OCI-LY1 (cell line): ENCODE measurements at regions not wholly inside any gene's neighbourhood (a gene's known extent, or its start where the extent isn't known, plus 50 kb on each side); places are given as distances from the start of the nearest gene placed in this dataset.

Experiments
- EZH2 ChIP-seq: fragments of 200-600 bp; sonication (generic), shearing (Covaris generic); IDR thresholded peaks from 2 replicates; pipeline ENCODE4 v1.8.0; 2017; ENCODE audit warnings: borderline replicate concordance, mixed run types, mild to moderate bottlenecking, antibody characterized with exemption, low read length, moderate library complexity, mixed read lengths
- TF ChIP-seq, protein P1 (sequence below): fragments of 200-600 bp; sonication (generic), shearing (Covaris generic); IDR thresholded peaks from 2 replicates; pipeline ENCODE4 v1.5.1; 2017; ENCODE audit warnings: mild to moderate bottlenecking, antibody characterized with exemption, low read length, moderate library complexity, mixed read lengths

DNA sequence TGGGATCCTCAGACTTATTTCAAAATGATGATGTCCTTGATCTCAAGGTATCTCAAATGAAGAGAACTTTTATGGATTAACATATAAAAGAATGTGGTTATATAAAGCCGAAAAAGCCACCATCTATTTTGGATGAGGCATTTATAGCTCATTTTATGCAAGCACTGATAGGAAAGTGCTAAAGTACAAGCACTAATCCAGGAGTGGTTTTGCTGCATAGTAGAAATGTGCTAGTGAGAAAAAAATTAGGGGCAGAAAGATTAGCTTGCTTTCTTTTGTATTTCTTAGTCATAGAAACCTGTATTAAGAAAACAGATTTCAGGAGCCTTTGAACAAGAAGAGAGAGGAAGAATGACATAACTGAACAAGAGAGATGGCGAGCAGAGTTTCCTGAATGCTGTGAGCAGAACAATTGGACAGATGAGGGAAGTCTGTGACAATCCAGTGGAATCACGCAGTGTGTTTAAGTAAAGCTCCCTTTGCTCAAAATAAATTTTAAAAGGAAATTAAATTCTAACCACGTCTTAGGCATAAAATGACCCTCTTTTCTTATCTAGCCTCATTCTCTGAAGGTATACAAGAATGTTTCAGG is 238.2 kb upstream of the NOVA1 start:
- TF ChIP-seq, protein P1, sequence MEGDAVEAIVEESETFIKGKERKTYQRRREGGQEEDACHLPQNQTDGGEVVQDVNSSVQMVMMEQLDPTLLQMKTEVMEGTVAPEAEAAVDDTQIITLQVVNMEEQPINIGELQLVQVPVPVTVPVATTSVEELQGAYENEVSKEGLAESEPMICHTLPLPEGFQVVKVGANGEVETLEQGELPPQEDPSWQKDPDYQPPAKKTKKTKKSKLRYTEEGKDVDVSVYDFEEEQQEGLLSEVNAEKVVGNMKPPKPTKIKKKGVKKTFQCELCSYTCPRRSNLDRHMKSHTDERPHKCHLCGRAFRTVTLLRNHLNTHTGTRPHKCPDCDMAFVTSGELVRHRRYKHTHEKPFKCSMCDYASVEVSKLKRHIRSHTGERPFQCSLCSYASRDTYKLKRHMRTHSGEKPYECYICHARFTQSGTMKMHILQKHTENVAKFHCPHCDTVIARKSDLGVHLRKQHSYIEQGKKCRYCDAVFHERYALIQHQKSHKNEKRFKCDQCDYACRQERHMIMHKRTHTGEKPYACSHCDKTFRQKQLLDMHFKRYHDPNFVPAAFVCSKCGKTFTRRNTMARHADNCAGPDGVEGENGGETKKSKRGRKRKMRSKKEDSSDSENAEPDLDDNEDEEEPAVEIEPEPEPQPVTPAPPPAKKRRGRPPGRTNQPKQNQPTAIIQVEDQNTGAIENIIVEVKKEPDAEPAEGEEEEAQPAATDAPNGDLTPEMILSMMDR = no peak
- TF ChIP-seq EZH2 = no peak
